Suprapubic skin (tissue), 3 donors: ENCODE measurements at regions not wholly inside any gene's neighbourhood (a gene's known extent, or its start where the extent isn't known, plus 50 kb on each side); places are given as distances from the start of the nearest gene placed in this dataset.

Source experiments
- POLR2A ChIP-seq, 2 donors: fragments of 450-650 bp; IDR thresholded peaks; one replicate each; pipeline ENCODE4 v1.6.1; 2017; ENCODE audit warnings: antibody characterized with exemption in 2 of 2, mild to moderate bottlenecking in 2 of 2, moderate library complexity in 2 of 2
- TF ChIP-seq, protein P1 (sequence below), 2 donors: fragments of 200-600 bp in 1 of 2; fragments of 450-650 bp in 1 of 2; sonication (generic) in 1 of 2; IDR thresholded peaks; one replicate each; pipeline ENCODE4 v1.5.1; 2016 to 2019; ENCODE audit warnings: antibody characterized with exemption in 2 of 2, mild to moderate bottlenecking in 1 of 2, moderate library complexity in 1 of 2

GRCh38 chr12:130101370-130101769 lies 60.9 kb upstream of the FZD10 start:
- TF ChIP-seq, protein P1, sequence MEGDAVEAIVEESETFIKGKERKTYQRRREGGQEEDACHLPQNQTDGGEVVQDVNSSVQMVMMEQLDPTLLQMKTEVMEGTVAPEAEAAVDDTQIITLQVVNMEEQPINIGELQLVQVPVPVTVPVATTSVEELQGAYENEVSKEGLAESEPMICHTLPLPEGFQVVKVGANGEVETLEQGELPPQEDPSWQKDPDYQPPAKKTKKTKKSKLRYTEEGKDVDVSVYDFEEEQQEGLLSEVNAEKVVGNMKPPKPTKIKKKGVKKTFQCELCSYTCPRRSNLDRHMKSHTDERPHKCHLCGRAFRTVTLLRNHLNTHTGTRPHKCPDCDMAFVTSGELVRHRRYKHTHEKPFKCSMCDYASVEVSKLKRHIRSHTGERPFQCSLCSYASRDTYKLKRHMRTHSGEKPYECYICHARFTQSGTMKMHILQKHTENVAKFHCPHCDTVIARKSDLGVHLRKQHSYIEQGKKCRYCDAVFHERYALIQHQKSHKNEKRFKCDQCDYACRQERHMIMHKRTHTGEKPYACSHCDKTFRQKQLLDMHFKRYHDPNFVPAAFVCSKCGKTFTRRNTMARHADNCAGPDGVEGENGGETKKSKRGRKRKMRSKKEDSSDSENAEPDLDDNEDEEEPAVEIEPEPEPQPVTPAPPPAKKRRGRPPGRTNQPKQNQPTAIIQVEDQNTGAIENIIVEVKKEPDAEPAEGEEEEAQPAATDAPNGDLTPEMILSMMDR (IDR thresholded peaks at IDR 0.05), result no peak
- no peak for TF ChIP-seq POLR2A (IDR thresholded peaks at IDR 0.05)
